ENCODE measurements at regions not wholly inside any gene's neighbourhood (a gene's known extent, or its start where the extent isn't known, plus 50 kb on each side); places are given as distances from the start of the nearest gene placed in this dataset.
"Not testable (repeated sequence)": the region's sequence is repeated elsewhere in the genome, so short reads cannot be mapped to it uniquely, and the experiment has no call there.

DNA sequence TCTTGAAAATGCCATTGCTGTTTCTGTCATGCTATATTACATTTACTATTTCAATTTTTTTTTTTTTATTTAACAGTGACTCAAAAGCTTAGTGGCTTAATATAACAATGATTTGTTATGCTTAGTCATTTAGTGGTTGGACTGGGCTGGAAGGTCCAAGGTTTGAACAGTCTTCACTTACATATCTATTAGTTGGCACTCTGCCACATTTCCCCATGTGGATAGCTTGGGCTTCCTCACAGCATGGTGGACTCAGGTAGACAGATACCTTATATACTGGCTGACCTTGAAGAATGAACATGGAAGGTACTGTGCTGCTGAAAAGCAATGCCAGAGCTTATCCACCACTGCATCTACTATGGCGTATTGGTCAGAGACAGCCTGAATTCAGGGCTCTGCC lies 909.5 kb upstream of the SOX11 start:
- no peak for DNase-seq (ENCODE audit: extremely low read depth, low read depth)
- H3K4me3 ChIP-seq (replicated peaks; ENCODE audit: low read depth, low read length): no peak overlapping the region
- TF ChIP-seq, protein P1, sequence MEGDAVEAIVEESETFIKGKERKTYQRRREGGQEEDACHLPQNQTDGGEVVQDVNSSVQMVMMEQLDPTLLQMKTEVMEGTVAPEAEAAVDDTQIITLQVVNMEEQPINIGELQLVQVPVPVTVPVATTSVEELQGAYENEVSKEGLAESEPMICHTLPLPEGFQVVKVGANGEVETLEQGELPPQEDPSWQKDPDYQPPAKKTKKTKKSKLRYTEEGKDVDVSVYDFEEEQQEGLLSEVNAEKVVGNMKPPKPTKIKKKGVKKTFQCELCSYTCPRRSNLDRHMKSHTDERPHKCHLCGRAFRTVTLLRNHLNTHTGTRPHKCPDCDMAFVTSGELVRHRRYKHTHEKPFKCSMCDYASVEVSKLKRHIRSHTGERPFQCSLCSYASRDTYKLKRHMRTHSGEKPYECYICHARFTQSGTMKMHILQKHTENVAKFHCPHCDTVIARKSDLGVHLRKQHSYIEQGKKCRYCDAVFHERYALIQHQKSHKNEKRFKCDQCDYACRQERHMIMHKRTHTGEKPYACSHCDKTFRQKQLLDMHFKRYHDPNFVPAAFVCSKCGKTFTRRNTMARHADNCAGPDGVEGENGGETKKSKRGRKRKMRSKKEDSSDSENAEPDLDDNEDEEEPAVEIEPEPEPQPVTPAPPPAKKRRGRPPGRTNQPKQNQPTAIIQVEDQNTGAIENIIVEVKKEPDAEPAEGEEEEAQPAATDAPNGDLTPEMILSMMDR (IDR thresholded peaks at IDR 0.05; ENCODE audit: low read depth, low read length, missing control alignments): no peak

DNA sequence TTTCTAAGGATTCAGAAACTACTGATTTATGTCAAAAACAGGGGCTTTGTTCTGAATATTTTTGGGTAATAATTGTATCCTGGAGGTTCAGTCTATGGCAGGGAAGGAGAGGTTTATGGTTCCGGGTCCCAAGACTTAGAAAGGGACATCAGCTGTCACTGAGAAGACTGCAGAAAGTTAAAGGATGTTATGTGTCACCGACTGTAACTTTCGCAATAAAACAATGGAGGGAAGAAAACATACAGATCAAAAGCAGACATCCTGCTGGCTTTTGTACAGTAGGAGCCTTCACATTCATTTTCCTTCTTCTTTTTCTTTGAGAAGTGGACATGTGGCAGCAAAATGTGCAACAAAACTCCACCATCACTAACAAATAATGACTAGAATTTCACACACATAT lies 900.7 kb upstream of the SOX11 start:
- TF ChIP-seq, protein P1 (IDR thresholded peaks at IDR 0.05; ENCODE audit: low read depth, low read length, missing control alignments): no peak
- H3K4me3 ChIP-seq (replicated peaks; ENCODE audit: low read depth, low read length): no peak overlapping the region
- no peak for DNase-seq (ENCODE audit: extremely low read depth, low read depth)

DNA sequence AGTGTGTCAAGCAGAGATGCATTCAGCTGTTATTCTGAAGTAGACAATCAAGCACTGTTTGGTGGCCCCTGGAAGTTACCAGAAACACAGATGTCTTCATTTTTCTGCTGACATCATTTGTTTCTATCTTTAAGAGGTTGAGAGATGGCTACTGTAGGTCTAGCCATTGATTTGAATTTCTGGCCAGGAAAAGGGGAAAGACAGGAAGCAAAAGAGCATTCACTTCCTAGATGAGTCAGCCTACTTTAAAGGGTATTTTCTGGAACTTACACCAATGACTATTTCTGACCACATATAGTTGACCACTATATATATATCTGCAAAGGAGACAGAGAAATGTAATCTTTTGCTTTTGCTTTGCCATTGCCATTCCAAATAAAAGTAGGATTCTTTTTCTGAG lies 900.1 kb upstream of the SOX11 start:
- no peak for DNase-seq (ENCODE audit: extremely low read depth, low read depth)
- TF ChIP-seq, protein P1 (IDR thresholded peaks at IDR 0.05; ENCODE audit: low read depth, low read length, missing control alignments): no peak
- no peak overlapping the region for H3K4me3 ChIP-seq (replicated peaks; ENCODE audit: low read depth, low read length)

DNA sequence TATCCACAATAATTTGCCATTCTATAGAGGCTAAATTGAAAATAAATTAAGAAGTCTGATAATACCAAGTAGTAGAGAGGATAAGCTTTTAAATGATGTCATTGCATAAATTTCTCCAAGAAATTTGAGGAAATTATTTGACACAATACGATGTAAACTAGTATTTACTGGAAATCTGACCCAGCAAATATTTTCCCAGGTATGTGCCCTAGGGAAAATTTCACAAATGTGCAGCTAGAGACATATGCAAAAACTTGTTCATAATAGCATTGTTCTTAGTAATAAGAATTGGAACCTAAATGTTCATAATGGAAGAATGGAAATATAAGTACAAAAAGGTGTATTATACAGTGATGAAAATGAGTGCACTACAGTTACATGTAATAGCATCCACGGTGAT lies 888.8 kb upstream of the SOX11 start:
- DNase-seq (ENCODE audit: extremely low read depth, low read depth): no peak
- H3K4me3 ChIP-seq (replicated peaks; ENCODE audit: low read depth, low read length): no peak overlapping the region
- TF ChIP-seq, protein P1 (IDR thresholded peaks at IDR 0.05; ENCODE audit: low read depth, low read length, missing control alignments): no peak

DNA sequence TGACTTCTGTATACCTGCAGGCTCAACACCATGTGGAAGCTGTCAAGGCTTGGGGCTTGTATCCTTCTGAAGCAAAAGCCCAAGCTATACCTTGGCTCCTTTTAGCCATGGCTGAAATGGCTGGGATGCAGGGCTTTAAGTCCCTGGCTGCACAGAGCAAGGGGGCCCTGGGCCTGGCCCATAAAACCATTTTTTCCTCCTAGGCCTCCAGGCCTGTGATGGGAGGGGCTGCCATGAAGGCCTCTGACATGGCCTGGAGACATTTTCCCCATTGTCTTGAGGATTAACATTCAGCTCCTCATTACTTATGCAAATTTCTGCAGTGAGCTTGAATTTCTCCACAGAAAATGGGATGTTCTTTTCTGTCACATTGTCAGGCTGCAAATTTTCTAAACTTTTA lies 878.0 kb upstream of the SOX11 start:
- not testable (repeated sequence) for DNase-seq (ENCODE audit: extremely low read depth, low read depth); H3K4me3 ChIP-seq (replicated peaks; ENCODE audit: low read depth, low read length)

DNA sequence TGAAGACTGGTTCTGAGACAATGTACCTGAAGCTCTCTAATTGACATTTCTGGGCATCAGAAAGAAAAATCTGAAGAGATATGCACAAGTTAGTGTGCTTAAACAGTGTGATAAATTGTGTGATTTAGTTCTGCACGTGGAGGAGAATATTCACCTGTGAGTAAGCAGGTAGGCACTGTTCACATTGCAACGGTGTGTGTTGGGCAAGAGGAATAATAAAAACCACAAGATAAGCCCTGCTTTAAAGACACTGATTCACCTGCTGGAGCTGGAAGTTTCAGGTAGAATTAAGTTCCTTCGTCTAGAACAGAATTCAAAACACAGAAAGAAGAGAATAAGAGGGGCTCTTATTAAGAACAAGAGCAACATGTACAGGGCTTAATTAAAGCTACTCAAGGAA lies 864.3 kb upstream of the SOX11 start:
- TF ChIP-seq, protein P1 (IDR thresholded peaks at IDR 0.05; ENCODE audit: low read depth, low read length, missing control alignments): no peak
- no peak overlapping the region for H3K4me3 ChIP-seq (replicated peaks; ENCODE audit: low read depth, low read length)
- no peak for DNase-seq (ENCODE audit: extremely low read depth, low read depth)

DNA sequence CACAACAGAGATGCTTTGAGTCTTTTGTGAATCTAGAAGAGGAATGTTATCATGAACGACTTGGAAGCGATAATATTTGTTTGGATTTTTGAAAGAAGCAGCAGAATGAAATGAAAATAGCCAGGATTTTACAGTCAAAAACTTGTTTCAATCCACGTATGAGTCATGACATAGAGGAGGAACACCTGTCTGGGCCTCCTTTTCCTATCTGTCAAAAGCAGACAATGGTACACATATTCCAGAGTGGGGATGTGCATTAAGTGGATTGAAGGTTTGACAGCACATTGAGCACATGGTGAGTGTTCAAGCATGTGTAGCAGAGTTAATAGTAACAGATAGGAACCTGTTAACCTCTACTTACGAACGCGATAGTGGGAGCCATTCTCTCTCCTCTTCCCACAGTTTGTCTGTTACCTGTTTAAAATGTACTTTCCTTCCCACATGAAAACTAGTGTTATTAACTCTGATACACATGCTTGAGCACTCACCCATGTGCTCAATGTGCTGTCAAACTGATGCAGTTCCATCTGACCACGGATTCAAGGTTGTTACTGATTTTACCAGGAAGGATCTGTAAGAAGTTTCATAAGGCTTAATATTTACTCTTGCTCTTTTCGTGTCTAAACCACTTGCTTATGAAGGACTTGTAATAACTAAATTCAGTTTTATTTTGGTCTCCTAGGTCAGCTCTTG lies 863.4 kb upstream of the SOX11 start:
- DNase-seq (ENCODE audit: extremely low read depth, low read depth): no peak
- TF ChIP-seq, protein P1 (IDR thresholded peaks at IDR 0.05; ENCODE audit: low read depth, low read length, missing control alignments): no peak
- H3K4me3 ChIP-seq (replicated peaks; ENCODE audit: low read depth, low read length): no peak overlapping the region

Measured in HFF-Myc (cell line).